ENCODE measurements at regions not wholly inside any gene's neighbourhood (a gene's known extent, or its start where the extent isn't known, plus 50 kb on each side); places are given as distances from the start of the nearest gene placed in this dataset.

GRCh38 chr6:93819189-93819588 lies 399.8 kb upstream of the EPHA7 start:
- WGBS, 2 donors = 10 to 16% methylated on average over 3 of the region's 3 CpGs
- no peaks in the 10 kb centered on the region for H3K27me3 ChIP-seq (ENCODE audit: control insufficient read depth in 3 of 3, insufficient read depth in 3 of 3, low read length in 2 of 3)
- no peak overlapping the region for H3K4me3 ChIP-seq
- H3K27ac ChIP-seq (ENCODE audit: low read depth in 1 of 2, low read length in 1 of 2) = no peak overlapping the region
- H3K36me3 ChIP-seq (ENCODE audit: control insufficient read depth in 4 of 4, insufficient read depth in 4 of 4, low read length in 4 of 4) = no peaks in the 10 kb centered on the region
- peak in 2 of 3 donors; percentile 2 to 14 for DNase-seq
- H3K9me3 ChIP-seq (ENCODE audit: control insufficient read depth in 4 of 4, insufficient read depth in 3 of 4, low read length in 3 of 4) = no peaks in the 10 kb centered on the region
- H3K4me1 ChIP-seq (ENCODE audit: control insufficient read depth in 5 of 5, insufficient read depth in 5 of 5, low read length in 5 of 5) = peaks cover 0 to 2% (median 0%) of the 10 kb centered on the region in 5 donors
- H3K9ac ChIP-seq (ENCODE audit: insufficient read depth in 1 of 2, low read length in 2 of 2) = no peak overlapping the region
- TF ChIP-seq CTCF (IDR thresholded peaks at IDR 0.05; ENCODE audit: control extremely low read depth, extremely low read depth) = no peak
- ATAC-seq (ENCODE audit: insufficient read depth, low FRiP score) = no peak

- H3K27me3 ChIP-seq (ENCODE audit: control insufficient read depth in 3 of 3, insufficient read depth in 3 of 3, low read length in 2 of 3) = no peaks in the 10 kb centered on the region
- no peak for ATAC-seq (ENCODE audit: insufficient read depth, low FRiP score)
- H3K9me3 ChIP-seq (ENCODE audit: control insufficient read depth in 4 of 4, insufficient read depth in 3 of 4, low read length in 3 of 4) = no peaks in the 10 kb centered on the region
- no peak for TF ChIP-seq CTCF (IDR thresholded peaks at IDR 0.05; ENCODE audit: control extremely low read depth, extremely low read depth)
- H3K9ac ChIP-seq (ENCODE audit: insufficient read depth in 1 of 2, low read length in 2 of 2) = no peak overlapping the region
- H3K4me3 ChIP-seq = no peak overlapping the region
- H3K4me1 ChIP-seq (ENCODE audit: control insufficient read depth in 5 of 5, insufficient read depth in 5 of 5, low read length in 5 of 5) = peaks cover 0 to 2% (median 0%) of the 10 kb centered on the region in 5 donors
- H3K27ac ChIP-seq (ENCODE audit: low read depth in 1 of 2, low read length in 1 of 2) = no peak overlapping the region
- no peaks in the 10 kb centered on the region for H3K36me3 ChIP-seq (ENCODE audit: control insufficient read depth in 4 of 4, insufficient read depth in 4 of 4, low read length in 4 of 4)
- DNase-seq = no peak
These were observed 398.6 kb upstream of the EPHA7 start for GRCh38 chr6:93817937-93818336.

DNA sequence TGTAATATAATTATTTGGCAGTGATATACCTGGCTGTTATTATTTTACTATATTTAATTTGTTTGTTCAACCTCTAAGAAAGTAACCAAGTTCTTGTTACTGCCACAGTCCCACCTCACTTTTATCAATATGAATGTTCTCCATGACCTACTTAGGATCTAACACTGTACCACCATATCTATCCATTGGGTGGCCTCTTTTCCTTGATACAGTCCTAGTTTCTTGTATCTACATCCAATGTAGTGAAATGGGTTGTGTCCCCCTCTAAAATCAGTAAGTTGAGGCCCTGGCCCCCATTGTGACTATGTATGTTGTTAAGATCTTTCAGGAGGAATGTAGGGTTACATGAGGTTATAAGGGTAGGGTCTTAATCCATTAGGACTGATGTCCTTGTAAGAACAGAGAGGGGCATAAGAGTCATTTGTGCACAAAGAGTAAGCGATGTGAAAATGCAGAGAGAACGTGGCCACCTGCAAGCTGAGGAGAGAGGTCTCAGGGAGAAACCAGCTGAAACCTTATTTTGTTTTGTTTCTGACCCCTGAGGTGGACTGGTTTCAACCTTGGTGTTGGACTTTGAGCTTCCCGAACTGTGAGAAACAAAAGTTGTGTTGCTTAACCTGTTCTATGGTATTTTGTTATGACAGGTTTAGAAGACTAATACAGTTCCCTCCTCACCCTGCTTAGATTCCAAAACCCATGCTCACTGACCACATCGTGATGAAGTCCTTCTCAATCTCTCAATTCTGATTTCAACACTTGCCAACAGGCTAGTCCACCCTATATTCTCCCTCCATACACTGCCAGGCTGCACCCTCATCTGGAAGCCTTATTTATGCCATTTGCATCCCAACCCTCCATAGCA lies 387.3 kb upstream of the EPHA7 start:
- ATAC-seq (ENCODE audit: insufficient read depth, low FRiP score) = no peak
- Histone ChIP-seq H3K4me1 (ENCODE audit: control insufficient read depth in 5 of 5, insufficient read depth in 5 of 5, low read length in 5 of 5) (no peaks in the 10 kb centered on the region), H3K27me3 (ENCODE audit: control insufficient read depth in 3 of 3, insufficient read depth in 3 of 3, low read length in 2 of 3) (no peaks in the 10 kb centered on the region), H3K9ac (ENCODE audit: insufficient read depth in 1 of 2, low read length in 2 of 2) (no peak overlapping the region), H3K9me3 (ENCODE audit: control insufficient read depth in 4 of 4, insufficient read depth in 3 of 4, low read length in 3 of 4) (peaks cover 0 to 3% (median 0%) of the 10 kb centered on the region in 4 donors), H3K4me3 (no peak overlapping the region), H3K36me3 (ENCODE audit: control insufficient read depth in 4 of 4, insufficient read depth in 4 of 4, low read length in 4 of 4) (no peaks in the 10 kb centered on the region), H3K27ac (ENCODE audit: low read depth in 1 of 2, low read length in 1 of 2) (no peak overlapping the region)
- no peak for TF ChIP-seq CTCF (IDR thresholded peaks at IDR 0.05; ENCODE audit: control extremely low read depth, extremely low read depth)
- WGBS, 2 donors = 84 to 91% methylated on average over 4 of the region's 4 CpGs
- no peak for DNase-seq
